IMR-90 (cell line): ENCODE measurements at regions not wholly inside any gene's neighbourhood (a gene's known extent, or its start where the extent isn't known, plus 50 kb on each side); places are given as distances from the start of the nearest gene placed in this dataset.

Source experiments
- ATAC-seq: fragments of 200-7000 bp; cut with Tn5 transposase; 2 replicates; pipeline ENCODE4 v1.9.1; 2020; ENCODE audit warnings: low read depth, mild to moderate bottlenecking, moderate library complexity
- BruUV-seq: library from RNA; stranded (reverse); fragments of 400-500 nt; replicated peaks from 2 replicates; lab custom pipeline; 2021; lab: Mats Ljungman, UMichigan
- CTCF ChIA-PET: fragments of 300-600 bp; formaldehyde crosslinking; extraction: SDS; loops from one replicate; lab custom pipeline; 2021; ENCODE audit warnings: antibody characterized with exemption; lab: Yijun Ruan, JAX
- POLR2A ChIA-PET: fragments of 300-600 bp; sonication (Branson Sonifier 250); formaldehyde crosslinking; loops from one replicate; lab custom pipeline; 2022; ENCODE audit warnings: antibody characterized with exemption; ENCODE audit not compliant: unreplicated experiment; lab: Charles Lee
- DNase-seq: peaks from one replicate; pipeline ENCODE4 v3.0.0; 2013
- H2AFZ ChIP-seq: replicated peaks from 2 replicates; pipeline ENCODE3; 2013; ENCODE audit warnings: low read length, mild to moderate bottlenecking; ENCODE audit not compliant: poor library complexity
- H2AK5ac ChIP-seq: 2 replicates; pipeline ENCODE4 v1.6.1; 2013; ENCODE audit warnings: low read depth, low read length, inconsistent platforms
- H2AK9ac ChIP-seq: replicated peaks from 2 replicates; pipeline ENCODE3; 2013; ENCODE audit warnings: mild to moderate bottlenecking, low read depth, low read length, moderate library complexity; ENCODE audit not compliant: poor library complexity
- H2BK120ac ChIP-seq: 2 replicates; pipeline ENCODE4 v1.6.1; 2013; ENCODE audit warnings: low read depth, low read length, inconsistent platforms
- H2BK15ac ChIP-seq: 3 replicates; pipeline ENCODE4 v1.6.1; 2013; ENCODE audit warnings: low read depth, low read length, inconsistent platforms
- H2BK20ac ChIP-seq: 2 replicates; pipeline ENCODE4 v1.6.1; 2013; ENCODE audit warnings: low read depth, mild to moderate bottlenecking, inconsistent platforms, low read length, moderate library complexity
- H2BK5ac ChIP-seq: 2 replicates; pipeline ENCODE4 v1.6.1; 2013; ENCODE audit warnings: mild to moderate bottlenecking, low read depth, low read length, inconsistent platforms; ENCODE audit not compliant: poor library complexity, severe bottlenecking
- H3K14ac ChIP-seq: replicated peaks from 2 replicates; pipeline ENCODE4 v1.6.1; 2013; ENCODE audit warnings: low read depth, low read length, inconsistent platforms
- H3K18ac ChIP-seq: 2 replicates; pipeline ENCODE4 v1.6.1; 2013; ENCODE audit warnings: low read depth, low read length, control low read depth
- H3K23ac ChIP-seq: 2 replicates; pipeline ENCODE4 v1.6.1; 2013; ENCODE audit warnings: low read depth, low read length, inconsistent platforms
- H3K27ac ChIP-seq: 2 replicates; pipeline ENCODE4 v1.5.1; 2013; ENCODE audit warnings: mild to moderate bottlenecking, control low read depth, low read length; ENCODE audit not compliant: insufficient read depth
- H3K27me3 ChIP-seq: 2 replicates; pipeline ENCODE4 v1.6.1; 2013; ENCODE audit warnings: low read length; ENCODE audit not compliant: control insufficient read depth, insufficient read depth
- H3K36me3 ChIP-seq: 2 replicates; pipeline ENCODE4 v1.6.1; 2013; ENCODE audit warnings: low read length, mixed read lengths; ENCODE audit not compliant: control insufficient read depth, insufficient read depth
- H3K4ac ChIP-seq: 2 replicates; pipeline ENCODE4 v1.6.1; 2013; ENCODE audit warnings: low read depth, low read length, inconsistent platforms
- H3K4me1 ChIP-seq: 2 replicates; pipeline ENCODE4 v1.6.1; 2013; ENCODE audit warnings: low read length, mixed read lengths; ENCODE audit not compliant: control insufficient read depth, insufficient read depth
- H3K4me2 ChIP-seq: 2 replicates; pipeline ENCODE4 v1.6.1; 2013; ENCODE audit warnings: low read depth, mild to moderate bottlenecking, control low read depth, low read length, moderate library complexity
- H3K4me3 ChIP-seq: 2 replicates; pipeline ENCODE4 v1.5.1; 2013; ENCODE audit warnings: low read depth, mild to moderate bottlenecking, control low read depth, low read length, moderate library complexity; ENCODE audit not compliant: insufficient read depth
- H3K56ac ChIP-seq: 2 replicates; pipeline ENCODE4 v1.6.1; 2013; ENCODE audit warnings: low read length, inconsistent platforms; ENCODE audit not compliant: insufficient read depth; ENCODE audit errors: extremely low read depth
- H3K79me1 ChIP-seq, 2 experiments: 2 replicates each; pipeline ENCODE4 v1.6.1; 2013; ENCODE audit warnings: low read length in 2 of 2, inconsistent platforms in 1 of 2, low read depth in 1 of 2
- H3K9ac ChIP-seq: 2 replicates; pipeline ENCODE4 v1.6.1; 2013; ENCODE audit warnings: low read depth, low read length, control low read depth
- H3K9me1 ChIP-seq: 2 replicates; pipeline ENCODE4 v1.6.1; 2013; ENCODE audit warnings: low read length, inconsistent platforms; ENCODE audit not compliant: insufficient read depth
- H3K9me3 ChIP-seq: 2 replicates; pipeline ENCODE4 v1.6.1; 2013; ENCODE audit warnings: low read length; ENCODE audit not compliant: control insufficient read depth, insufficient read depth
- H4K20me1 ChIP-seq: 2 replicates; pipeline ENCODE4 v1.6.1; 2013; ENCODE audit warnings: low read length, inconsistent platforms; ENCODE audit not compliant: insufficient read depth
- H4K5ac ChIP-seq: 2 replicates; pipeline ENCODE4 v1.6.1; 2013; ENCODE audit warnings: mild to moderate bottlenecking, low read depth, low read length, control low read depth
- H4K8ac ChIP-seq, 2 experiments: 2 replicates each; pipeline ENCODE4 v1.6.1; 2013; ENCODE audit warnings: low read depth in 2 of 2, low read length in 2 of 2, control low read depth in 1 of 2, inconsistent platforms in 1 of 2
- H4K91ac ChIP-seq: 2 replicates; pipeline ENCODE4 v1.6.1; 2013; ENCODE audit warnings: low read depth, low read length, inconsistent platforms; ENCODE audit not compliant: insufficient read depth
- CHD1 ChIP-seq: IDR thresholded peaks from 2 replicates; pipeline ENCODE4 v1.6.1; 2012; ENCODE audit warnings: low read depth, low read length, improper control_type of control experiment
- FOS ChIP-seq: fragments of 150-350 bp; IDR thresholded peaks from 2 replicates; pipeline ENCODE4 v1.6.1; 2016; ENCODE audit warnings: low read depth, low read length
- MAFK ChIP-seq: IDR thresholded peaks from 2 replicates; pipeline ENCODE4 v1.6.1; 2012; ENCODE audit warnings: low read depth, low read length, improper control_type of control experiment
- MXI1 ChIP-seq: IDR thresholded peaks from 2 replicates; pipeline ENCODE4 v1.6.1; 2012; ENCODE audit warnings: low read depth, mild to moderate bottlenecking, low read length, moderate library complexity, borderline replicate concordance
- RCOR1 ChIP-seq: IDR thresholded peaks from 2 replicates; pipeline ENCODE4 v1.6.1; 2012; ENCODE audit warnings: mild to moderate bottlenecking, low read length, improper control_type of control experiment; ENCODE audit not compliant: insufficient replicate concordance
- dilution Hi-C: fragments of 300-500 bp; cut with HindIII; formaldehyde crosslinking; loops from one replicate; pipeline ENCODE4 v1.14.3; 2018; ENCODE audit warnings: low sequenced_read_pairs; ENCODE audit not compliant: unreplicated experiment
- in situ Hi-C: fragments of 300-500 bp; cut with MboI; formaldehyde crosslinking; loops from 3 replicates; pipeline ENCODE4 v1.14.3; 2019; ENCODE audit warnings: low sequenced_read_pairs, inconsistent platforms, mixed read lengths
- intact Hi-C: fragments of 100-400 bp; cut with micrococcal nuclease; formaldehyde crosslinking; loops from 2 replicates; pipeline ENCODE4 v1.10.0; 2022

DNA sequence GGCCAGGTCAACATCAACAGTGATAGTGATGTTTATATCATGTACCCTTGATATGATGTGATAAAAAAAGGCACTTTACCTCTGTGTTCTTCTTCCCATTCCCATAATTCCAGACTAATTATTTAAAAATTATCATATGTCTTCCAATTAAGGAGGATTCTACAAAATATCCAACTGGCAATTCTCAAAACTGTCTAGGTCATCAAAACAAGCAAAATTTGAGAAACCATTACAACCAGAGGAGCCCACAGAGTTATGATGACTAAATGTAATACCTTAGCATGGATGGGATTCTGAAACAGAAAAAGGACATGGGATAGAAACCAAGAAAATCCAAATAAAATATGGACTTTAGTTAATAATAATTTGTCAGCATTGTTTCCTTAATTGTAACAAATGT is 428.6 kb upstream of the AMOT start:
- H3K36me3 ChIP-seq = no peaks in the 10 kb centered on the region
- dilution Hi-C loops = no loop called here
- ChIA-PET POLR2A (no interaction called here), CTCF (no interaction called here)
- no peak overlapping the region for H2BK5ac ChIP-seq
- H4K8ac ChIP-seq = no peak overlapping the region
- H2AK5ac ChIP-seq = no peak overlapping the region
- H3K56ac ChIP-seq = no peak overlapping the region
- no peaks in the 10 kb centered on the region for H3K4me1 ChIP-seq
- H2BK120ac ChIP-seq = no peak overlapping the region
- intact Hi-C loops = no loop called here
- no peak overlapping the region for H3K4ac ChIP-seq
- no peaks in the 10 kb centered on the region for H4K20me1 ChIP-seq
- no peak overlapping the region for H2AFZ ChIP-seq
- no peak overlapping the region for H4K91ac ChIP-seq
- DNase-seq (no peak), ATAC-seq (no peak)
- no peak overlapping the region for H2AK9ac ChIP-seq
- in situ Hi-C loops = no loop called here
- no peak overlapping the region for H4K5ac ChIP-seq
- no TSS peak for BruUV-seq
- no peaks in the 10 kb centered on the region for H3K79me1 ChIP-seq
- no peaks in the 10 kb centered on the region for H3K9me3 ChIP-seq
- no peak overlapping the region for H3K4me3 ChIP-seq
- no peak for TF ChIP-seq MXI1
- no peak for TF ChIP-seq FOS
- TF ChIP-seq RCOR1 = no peak
- no peak for TF ChIP-seq CHD1
- TF ChIP-seq MAFK = peak; percentile 80
- no peak overlapping the region for H3K27ac ChIP-seq
- H3K27me3 ChIP-seq = no peaks in the 10 kb centered on the region
- no peak overlapping the region for H3K4me2 ChIP-seq
- H2BK20ac ChIP-seq = no peak overlapping the region
- H3K14ac ChIP-seq = no peak overlapping the region
- no peak overlapping the region for H2BK15ac ChIP-seq
- H3K9me1 ChIP-seq = no peaks in the 10 kb centered on the region
- H3K9ac ChIP-seq = no peak overlapping the region
- H3K23ac ChIP-seq = no peak overlapping the region
- no peak overlapping the region for H3K18ac ChIP-seq
